MM.1S (cell line): ENCODE measurements at regions not wholly inside any gene's neighbourhood (a gene's known extent, or its start where the extent isn't known, plus 50 kb on each side); places are given as distances from the start of the nearest gene placed in this dataset.
"Not testable (repeated sequence)": the region's sequence is repeated elsewhere in the genome, so short reads cannot be mapped to it uniquely, and the experiment has no call there.

ENCODE experiments used
- DNase-seq: peaks from one replicate; pipeline ENCODE4 v3.0.0-alpha.2; 2015
- H2AFZ ChIP-seq: fragments of 300-600 bp; sonication (generic); 2 replicates; pipeline ENCODE4 v1.6.0; 2016; ENCODE audit warnings: antibody characterized with exemption, low read length
- H3F3A ChIP-seq: fragments of 300-600 bp; sonication (generic); 2 replicates; pipeline ENCODE4 v1.6.1; 2016; ENCODE audit warnings: mild to moderate bottlenecking, antibody characterized with exemption, low read length, moderate library complexity, mixed read lengths; ENCODE audit not compliant: insufficient read depth
- H3K27ac ChIP-seq: fragments of 300-600 bp; sonication (generic); 2 replicates; pipeline ENCODE4 v1.5.1; 2016; ENCODE audit warnings: mild to moderate bottlenecking, low read length
- H3K27me3 ChIP-seq: fragments of 300-600 bp; sonication (generic); replicated peaks from 2 replicates; pipeline ENCODE4 v1.6.0; 2016; ENCODE audit warnings: low read length; ENCODE audit not compliant: insufficient read depth
- H3K36me3 ChIP-seq: fragments of 300-600 bp; sonication (generic); replicated peaks from 2 replicates; pipeline ENCODE4 v1.6.1; 2016; ENCODE audit warnings: mild to moderate bottlenecking, low read length, mixed read lengths; ENCODE audit not compliant: insufficient read depth
- H3K4me1 ChIP-seq: fragments of 300-600 bp; sonication (generic); 2 replicates; pipeline ENCODE4 v1.6.1; 2016; ENCODE audit warnings: low read length, mixed read lengths
- H3K4me2 ChIP-seq: fragments of 300-600 bp; sonication (generic); 2 replicates; pipeline ENCODE4 v1.6.0; 2016; ENCODE audit warnings: low read depth, low read length
- H3K4me3 ChIP-seq: fragments of 300-600 bp; sonication (generic); 2 replicates; pipeline ENCODE4 v1.5.1; 2016; ENCODE audit warnings: low read length, mixed read lengths
- H3K79me2 ChIP-seq: fragments of 300-600 bp; sonication (generic); 2 replicates; pipeline ENCODE4 v1.6.1; 2016; ENCODE audit warnings: mixed run types, low read length, mixed read lengths
- H3K9ac ChIP-seq: fragments of 300-600 bp; sonication (generic); 2 replicates; pipeline ENCODE4 v1.6.1; 2016; ENCODE audit warnings: low read length, mixed read lengths
- H3K9me2 ChIP-seq: fragments of 300-600 bp; sonication (generic); replicated peaks from 2 replicates; pipeline ENCODE4 v1.6.1; 2016; ENCODE audit warnings: mild to moderate bottlenecking, low read length, mixed read lengths; ENCODE audit not compliant: insufficient read depth
- H3K9me3 ChIP-seq: fragments of 300-600 bp; sonication (generic); replicated peaks from 2 replicates; pipeline ENCODE4 v1.6.1; 2016; ENCODE audit warnings: mild to moderate bottlenecking, low read length, mixed read lengths; ENCODE audit not compliant: insufficient read depth
- H4K20me1 ChIP-seq: fragments of 300-600 bp; sonication (generic); 2 replicates; pipeline ENCODE4 v1.6.1; 2016; ENCODE audit warnings: mild to moderate bottlenecking, low read length, moderate library complexity, mixed read lengths; ENCODE audit not compliant: insufficient read depth
- CTCF ChIP-seq: fragments of 300-600 bp; sonication (generic); IDR thresholded peaks from 2 replicates; pipeline ENCODE4 v1.5.1; 2016; ENCODE audit warnings: antibody characterized with exemption, low read length, mixed read lengths
- EZH2 ChIP-seq: fragments of 300-600 bp; sonication (generic); optimal IDR thresholded peaks from 2 replicates; pipeline ENCODE3; 2017; ENCODE audit warnings: low read depth, mild to moderate bottlenecking, antibody characterized with exemption, low read length, mixed read lengths
- EZH2phosphoT487 ChIP-seq: fragments of 300-600 bp; sonication (generic); IDR thresholded peaks from 2 replicates; pipeline ENCODE4 v1.6.1; 2018; ENCODE audit warnings: antibody characterized with exemption, low read length

- no peak for DNase-seq
- Histone ChIP-seq H3K9me2 (no peaks in the 10 kb centered on the region), H3K9me3 (no peaks in the 10 kb centered on the region), H3K27ac (no peak overlapping the region), H2AFZ (no peak overlapping the region), H3K4me1 (no peaks in the 10 kb centered on the region), H3F3A (no peaks in the 10 kb centered on the region), H3K9ac (no peak overlapping the region), H4K20me1 (no peaks in the 10 kb centered on the region), H3K27me3 (no peaks in the 10 kb centered on the region), H3K79me2 (no peaks in the 10 kb centered on the region), H3K4me3 (no peak overlapping the region), H3K36me3 (no peaks in the 10 kb centered on the region), H3K4me2 (no peak overlapping the region)
- TF ChIP-seq CTCF, result no peak
- TF ChIP-seq EZH2, result no peak
- TF ChIP-seq EZH2phosphoT487, result no peak
These were observed 740.1 kb upstream of the SPRY2 start for GRCh38 chr13:81080911-81081454.

- Histone ChIP-seq H3K9me3 (no peaks in the 10 kb centered on the region), H3K27ac (no peak overlapping the region), H3K79me2 (no peaks in the 10 kb centered on the region), H3K27me3 (no peaks in the 10 kb centered on the region), H3K4me2 (no peak overlapping the region), H3K4me3 (no peak overlapping the region), H3K4me1 (no peaks in the 10 kb centered on the region), H4K20me1 (no peaks in the 10 kb centered on the region), H3K9ac (no peak overlapping the region), H2AFZ (no peak overlapping the region), H3K36me3 (no peaks in the 10 kb centered on the region), H3F3A (no peaks in the 10 kb centered on the region), H3K9me2 (no peaks in the 10 kb centered on the region)
- no peak for DNase-seq
- no peak for TF ChIP-seq EZH2phosphoT487
These were observed 737.1 kb upstream of the SPRY2 start for GRCh38 chr13:81078048-81078447.

- H3K27me3 ChIP-seq, H3K4me1 ChIP-seq, H3K9me3 ChIP-seq, DNase-seq, H2AFZ ChIP-seq, H3K27ac ChIP-seq, H3K9me2 ChIP-seq, H3F3A ChIP-seq, H3K79me2 ChIP-seq, H3K4me2 ChIP-seq, H4K20me1 ChIP-seq, H3K9ac ChIP-seq, H3K36me3 ChIP-seq, H3K4me3 ChIP-seq: not testable (repeated sequence)
These were observed 728.9 kb upstream of the SPRY2 start for GRCh38 chr13:81069822-81070221.

GRCh38 chr13:81058916-81059290, 718.0 kb upstream of the SPRY2 start:
- Histone ChIP-seq H4K20me1 (no peaks in the 10 kb centered on the region), H2AFZ (no peak overlapping the region), H3K27me3 (no peaks in the 10 kb centered on the region), H3F3A (no peaks in the 10 kb centered on the region), H3K9ac (no peak overlapping the region), H3K27ac (no peak overlapping the region), H3K36me3 (no peaks in the 10 kb centered on the region), H3K4me1 (no peaks in the 10 kb centered on the region), H3K4me2 (no peak overlapping the region), H3K9me2 (no peaks in the 10 kb centered on the region), H3K9me3 (no peaks in the 10 kb centered on the region), H3K4me3 (no peak overlapping the region), H3K79me2 (no peaks in the 10 kb centered on the region)
- TF ChIP-seq EZH2phosphoT487, result no peak
- no peak for TF ChIP-seq CTCF
- no peak for TF ChIP-seq EZH2
- no peak for DNase-seq
